ENCODE measurements at regions not wholly inside any gene's neighbourhood (a gene's known extent, or its start where the extent isn't known, plus 50 kb on each side); places are given as distances from the start of the nearest gene placed in this dataset.

- H3K27me3 Mint-ChIP-seq (ENCODE audit: low read depth in 2 of 2): peaks cover 0 to 6% of the 10 kb centered on the region in 2 donors
- 89% methylated on average over 2 of the region's 2 CpGs for WGBS (ENCODE audit: insufficient coverage)
- ATAC-seq: no peak
- no peaks in the 10 kb centered on the region for H3K9me3 Mint-ChIP-seq
- Histone ChIP-seq H3K4me1 (ENCODE audit: control insufficient read depth, insufficient read depth, low read length) (no peaks in the 10 kb centered on the region), H3K36me3 (ENCODE audit: control insufficient read depth, insufficient read depth, low read length) (no peaks in the 10 kb centered on the region), H3K4me3 (ENCODE audit: low read length) (no peak overlapping the region), H3K27ac (ENCODE audit: low read length) (no peak overlapping the region), H3K9me3 (ENCODE audit: control insufficient read depth, insufficient read depth, low read length) (no peaks in the 10 kb centered on the region), H3K27me3 (ENCODE audit: control insufficient read depth, insufficient read depth, low read length) (no peaks in the 10 kb centered on the region)
- no peak overlapping the region for H3K27ac Mint-ChIP-seq
- no peak for DNase-seq
- no peak overlapping the region for H3K4me3 Mint-ChIP-seq
- intact Hi-C loops (cut with micrococcal nuclease): no loop called here
- no peaks in the 10 kb centered on the region for H3K36me3 Mint-ChIP-seq
- no peak for TF ChIP-seq CTCF (IDR thresholded peaks at IDR 0.05)
- H3K4me1 Mint-ChIP-seq: peaks cover 0 to 5% of the 10 kb centered on the region in 2 donors
These were observed 142.5 kb upstream of the AHI1 start for GRCh38 chr6:135640048-135640447.

DNA sequence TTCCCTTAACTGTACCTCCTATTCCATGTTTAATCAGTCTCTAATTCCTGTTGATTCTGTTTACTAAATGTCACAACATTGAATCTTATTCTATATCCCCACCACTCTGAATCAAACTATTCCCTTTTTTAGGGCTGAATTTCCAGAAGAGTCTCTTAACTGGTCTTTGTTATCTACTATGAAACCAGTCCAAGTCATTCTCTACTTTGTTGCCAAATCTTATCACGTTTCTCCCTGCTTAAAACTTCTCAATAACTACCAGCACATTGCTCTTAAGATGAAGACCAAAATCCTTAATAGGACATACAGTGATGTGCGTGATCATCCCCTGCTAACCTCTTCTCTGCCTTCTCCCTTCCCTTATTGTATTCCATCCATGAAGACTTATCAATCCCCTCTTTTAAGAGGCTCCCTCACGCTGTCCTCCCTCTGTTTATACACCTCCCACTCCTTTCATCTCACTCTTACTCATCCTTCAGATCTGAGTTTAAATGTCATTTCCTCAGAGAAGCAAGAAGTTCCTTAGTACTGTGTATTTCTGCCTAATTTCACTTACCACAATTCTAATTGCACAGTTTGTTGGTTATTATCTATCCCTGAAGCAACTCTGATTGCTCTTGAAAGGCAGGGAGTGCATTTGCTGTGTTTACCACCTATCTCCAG is 143.0 kb upstream of the AHI1 start:
- Histone ChIP-seq H3K27me3 (ENCODE audit: control insufficient read depth, insufficient read depth, low read length) (no peaks in the 10 kb centered on the region), H3K9me3 (ENCODE audit: control insufficient read depth, insufficient read depth, low read length) (no peaks in the 10 kb centered on the region), H3K27ac (ENCODE audit: low read length) (no peak overlapping the region), H3K4me3 (ENCODE audit: low read length) (no peak overlapping the region), H3K36me3 (ENCODE audit: control insufficient read depth, insufficient read depth, low read length) (no peaks in the 10 kb centered on the region), H3K4me1 (ENCODE audit: control insufficient read depth, insufficient read depth, low read length) (no peaks in the 10 kb centered on the region)
- TF ChIP-seq CTCF (IDR thresholded peaks at IDR 0.05): no peak
- Mint-ChIP-seq H3K27ac (no peak overlapping the region), H3K4me1 (peaks cover 0 to 5% of the 10 kb centered on the region in 2 donors), H3K36me3 (no peaks in the 10 kb centered on the region), H3K27me3 (ENCODE audit: low read depth in 2 of 2) (peaks cover 0 to 6% of the 10 kb centered on the region in 2 donors), H3K4me3 (no peak overlapping the region), H3K9me3 (no peaks in the 10 kb centered on the region)
- WGBS (ENCODE audit: insufficient coverage): 63% methylated on average over 3 of the region's 3 CpGs
- intact Hi-C loops (cut with micrococcal nuclease): no loop called here
- ATAC-seq (no peak), DNase-seq (no peak)

DNA sequence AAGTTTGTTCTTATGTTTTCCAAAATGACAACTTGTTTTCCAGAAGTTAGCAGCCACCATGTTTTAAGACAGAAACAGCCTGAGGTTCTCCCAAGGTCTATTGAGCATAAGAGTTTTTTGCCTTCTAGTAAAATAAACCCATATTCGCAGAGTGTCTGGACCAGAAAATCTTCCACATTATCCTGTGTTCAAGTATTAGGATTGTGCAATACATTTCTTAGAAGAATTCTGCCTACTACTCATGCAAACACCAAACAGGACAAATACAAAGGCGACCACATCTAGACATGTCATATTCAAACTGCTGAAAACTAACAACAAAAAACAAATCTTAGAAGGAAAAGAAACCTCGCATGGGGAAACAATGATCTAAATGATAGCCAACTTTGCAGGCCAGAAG is 145.4 kb upstream of the AHI1 start:
- WGBS (ENCODE audit: insufficient coverage): 90% methylated on average over 3 of the region's 3 CpGs

More for the DNA sequence above, 145.4 kb upstream of the AHI1 start:
- Mint-ChIP-seq H3K9me3 (no peaks in the 10 kb centered on the region), H3K4me3 (no peak overlapping the region), H3K36me3 (no peaks in the 10 kb centered on the region), H3K4me1 (peaks cover 0 to 5% of the 10 kb centered on the region in 2 donors), H3K27me3 (ENCODE audit: low read depth in 2 of 2) (peaks cover 0 to 3% of the 10 kb centered on the region in 2 donors), H3K27ac (no peak overlapping the region)
- TF ChIP-seq CTCF (IDR thresholded peaks at IDR 0.05): no peak
- H3K4me1 ChIP-seq (ENCODE audit: control insufficient read depth, insufficient read depth, low read length): no peaks in the 10 kb centered on the region
- ATAC-seq (no peak), DNase-seq (no peak)
- H3K36me3 ChIP-seq (ENCODE audit: control insufficient read depth, insufficient read depth, low read length): no peaks in the 10 kb centered on the region
- no peak overlapping the region for H3K27ac ChIP-seq (ENCODE audit: low read length)
- no peaks in the 10 kb centered on the region for H3K27me3 ChIP-seq (ENCODE audit: control insufficient read depth, insufficient read depth, low read length)
- no peaks in the 10 kb centered on the region for H3K9me3 ChIP-seq (ENCODE audit: control insufficient read depth, insufficient read depth, low read length)
- intact Hi-C loops (cut with micrococcal nuclease): no loop called here
- no peak overlapping the region for H3K4me3 ChIP-seq (ENCODE audit: low read length)

Data from natural killer cell (primary cell).